NCI-H82 treated with DMSO at 0.1 percent for 48 hours (cell line): ENCODE measurements at regions not wholly inside any gene's neighbourhood (a gene's known extent, or its start where the extent isn't known, plus 50 kb on each side); places are given as distances from the start of the nearest gene placed in this dataset.

Source experiments
- DNase-seq: peaks from one replicate; lab custom pipeline; 2025; ENCODE audit not compliant: unreplicated experiment; lab: John Stamatoyannopoulos, UW

DNA sequence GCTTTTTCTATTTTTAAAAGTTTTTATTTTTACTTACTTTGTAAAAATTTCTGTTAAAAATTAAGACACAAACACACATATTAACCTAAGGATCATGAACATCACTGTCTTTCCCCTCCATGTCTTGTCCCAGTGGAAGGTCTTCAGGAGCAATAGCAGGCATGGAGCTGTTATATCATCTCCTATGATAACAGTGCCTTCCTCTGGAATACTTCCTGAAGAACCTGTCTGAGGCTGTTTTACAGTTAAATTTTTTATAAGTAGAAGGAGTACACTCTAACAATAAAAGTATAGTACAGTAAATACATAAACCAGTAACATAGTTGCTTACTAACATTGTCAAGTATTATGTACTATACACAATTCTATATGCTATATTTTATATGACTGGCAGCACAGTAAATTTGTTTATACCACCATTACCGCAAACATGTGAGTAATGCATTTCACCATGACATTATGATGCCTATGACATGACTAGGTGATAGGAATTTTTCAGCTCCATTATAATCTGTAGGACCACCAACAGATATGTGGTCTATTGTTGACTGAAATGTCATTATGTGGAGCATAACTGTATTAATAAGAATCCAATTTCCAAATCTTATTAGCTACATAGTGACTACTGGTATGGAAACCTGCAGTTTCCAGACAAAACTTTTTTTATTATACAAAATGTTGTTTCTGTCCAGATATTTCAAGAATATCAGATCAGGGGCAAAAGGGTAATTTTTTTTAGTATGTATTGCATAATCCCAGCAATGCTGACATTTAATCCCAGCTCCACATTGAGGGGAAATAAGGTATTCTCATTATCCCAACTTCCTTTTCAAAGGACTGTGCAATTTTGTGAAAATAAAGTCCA, 337.2 kb upstream of the SLC39A10 start:
- no peak for DNase-seq

DNA sequence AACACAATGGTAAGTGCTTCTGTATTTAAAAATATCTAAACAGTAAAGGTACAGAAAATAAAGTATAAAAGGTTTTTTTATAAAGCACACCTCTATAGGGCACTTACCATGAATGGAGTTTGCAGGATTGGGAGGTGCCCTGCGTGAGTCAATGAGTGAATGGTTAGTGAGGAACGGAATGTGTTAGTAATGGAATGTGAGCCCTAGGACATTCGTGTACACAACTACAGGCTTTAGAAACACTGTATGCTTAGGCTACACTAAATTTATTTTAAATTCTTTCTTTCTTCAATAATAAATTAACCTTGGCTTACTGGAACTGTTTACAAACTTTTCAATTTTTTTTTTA, 337.9 kb upstream of the SLC39A10 start:
- no peak for DNase-seq

DNA sequence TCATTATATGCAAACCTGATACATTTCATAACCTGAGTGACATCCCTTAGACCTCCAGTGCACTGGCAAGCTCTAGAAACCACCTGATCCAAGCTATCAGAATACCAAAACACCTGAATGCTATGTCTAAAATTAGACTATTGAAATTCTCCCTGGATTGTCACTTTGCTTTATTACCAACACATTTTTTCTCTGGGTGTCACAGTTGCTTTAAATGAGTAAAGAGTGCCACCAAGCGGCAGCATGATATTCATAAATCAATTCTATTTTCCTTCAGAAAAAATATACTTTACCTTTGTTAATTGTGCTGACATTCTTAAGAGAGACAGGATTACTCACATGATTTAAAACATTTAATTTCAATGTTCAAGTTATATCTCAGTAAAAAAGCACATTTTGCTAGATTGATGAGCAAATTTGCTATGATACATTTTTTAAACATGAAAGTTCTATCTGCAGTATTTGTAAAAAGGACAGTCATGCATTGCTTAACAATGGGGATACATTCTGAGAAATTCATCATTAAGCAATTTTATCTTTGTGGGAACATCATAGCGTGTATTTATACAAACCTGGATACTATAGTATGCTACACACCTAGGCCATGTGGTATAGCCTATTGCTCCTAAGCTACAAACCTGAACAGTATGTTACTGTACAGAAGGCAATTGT, 338.4 kb upstream of the SLC39A10 start:
- DNase-seq: no peak

- DNase-seq: no peak
Observed at GRCh38 chr2:195317550-195317949, 339.5 kb upstream of the SLC39A10 start.

- no peak for DNase-seq
Observed at GRCh38 chr2:195316486-195316885, 340.5 kb upstream of the SLC39A10 start.

- no peak for DNase-seq
Observed at GRCh38 chr2:195313962-195314361, 343.1 kb upstream of the SLC39A10 start.

DNA sequence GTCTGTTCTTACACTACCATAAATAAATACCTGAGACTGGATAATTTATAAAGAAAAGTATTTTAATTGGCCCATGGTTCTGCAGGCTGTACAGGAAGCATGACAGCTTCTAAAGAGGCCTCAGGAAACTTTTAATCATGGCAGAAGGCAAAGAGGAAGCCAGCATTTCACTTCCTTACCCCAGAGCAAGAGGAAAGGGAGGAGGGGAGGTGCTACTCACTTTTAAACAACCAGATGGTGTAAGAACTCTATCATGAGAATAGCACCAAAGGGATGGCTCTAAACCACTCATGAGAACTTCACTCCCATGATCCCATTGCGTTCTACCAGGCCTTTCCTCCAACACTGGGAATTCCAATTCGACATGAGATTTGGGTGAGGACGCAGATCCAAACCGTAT, 344.4 kb upstream of the SLC39A10 start:
- no peak for DNase-seq

DNA sequence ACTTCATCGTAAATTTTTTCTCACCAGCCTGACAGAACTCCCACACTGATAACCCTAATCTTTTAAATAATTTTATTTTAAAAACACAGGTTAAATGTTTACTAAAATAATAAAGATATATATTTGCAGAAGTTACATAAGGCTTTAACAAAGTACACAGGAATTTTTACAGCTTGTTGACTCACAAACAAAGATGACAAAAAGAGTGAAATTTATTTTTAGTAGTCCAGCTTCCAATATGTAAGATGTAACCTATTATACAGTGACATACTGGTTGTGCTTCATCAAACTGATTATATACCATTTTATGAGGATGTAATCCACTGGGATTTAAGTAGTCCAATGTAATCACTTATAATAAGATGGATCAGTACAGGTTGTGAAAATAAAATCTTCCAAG, 348.9 kb upstream of the SLC39A10 start:
- DNase-seq: no peak

- DNase-seq: no peak
Observed at GRCh38 chr2:195307751-195308150, 349.3 kb upstream of the SLC39A10 start.

DNA sequence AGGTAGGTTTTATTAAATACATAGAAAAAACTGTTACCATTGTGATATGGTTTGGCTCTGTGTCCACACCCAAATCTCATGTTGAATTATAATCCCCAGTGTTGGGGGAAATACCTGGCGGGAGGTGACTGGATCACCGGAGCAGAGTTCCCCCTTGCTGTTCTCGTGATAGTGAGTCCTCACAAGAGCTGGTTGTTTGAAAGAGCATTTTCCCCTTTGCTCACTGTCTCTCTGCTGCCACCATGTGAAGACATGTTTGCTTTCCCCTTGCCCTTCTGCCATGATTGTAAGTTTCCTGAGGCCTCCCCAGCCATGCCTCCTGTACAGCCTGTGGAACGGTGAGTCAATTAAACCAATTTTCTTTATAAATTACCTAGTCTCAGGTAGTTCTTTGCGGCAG, 352.7 kb upstream of the SLC39A10 start:
- no peak for DNase-seq

DNA sequence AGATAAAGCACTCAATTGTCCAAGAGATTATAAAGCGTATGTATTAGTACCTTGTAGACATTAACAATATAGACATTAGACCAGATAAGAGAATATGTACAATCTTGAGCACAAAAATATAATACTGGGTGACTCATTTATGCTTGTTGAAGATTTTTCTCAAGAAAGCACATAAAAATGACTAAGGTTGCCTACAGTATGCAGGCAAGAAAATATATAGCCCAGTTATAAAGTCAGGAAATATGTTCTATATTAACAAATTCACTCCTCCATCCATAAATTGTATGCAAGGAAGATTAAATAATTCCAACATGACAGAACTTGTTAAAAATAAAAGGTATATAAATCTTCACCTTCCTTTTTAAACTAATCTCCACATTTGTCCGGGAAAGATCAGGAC, 356.4 kb upstream of the SLC39A10 start:
- DNase-seq: no peak

DNA sequence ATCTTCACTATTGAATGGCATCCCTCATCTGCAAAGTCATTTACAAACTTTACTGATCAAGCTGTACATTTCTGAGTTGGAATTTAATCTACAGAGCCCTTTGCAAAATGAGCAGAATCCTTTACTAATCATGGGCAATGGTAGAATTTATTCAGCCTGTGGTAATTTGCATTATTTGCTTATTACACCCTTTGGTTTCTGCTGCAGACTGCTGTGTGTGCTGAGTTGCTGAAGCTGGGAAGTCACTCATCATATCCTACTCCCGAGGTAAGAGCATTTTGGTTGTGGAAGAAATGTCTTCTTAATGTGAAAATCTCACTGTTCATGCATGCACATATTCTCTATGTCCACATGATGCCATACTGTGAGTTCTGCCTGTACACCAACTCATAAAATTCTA, 357.4 kb upstream of the SLC39A10 start:
- no peak for DNase-seq

DNA sequence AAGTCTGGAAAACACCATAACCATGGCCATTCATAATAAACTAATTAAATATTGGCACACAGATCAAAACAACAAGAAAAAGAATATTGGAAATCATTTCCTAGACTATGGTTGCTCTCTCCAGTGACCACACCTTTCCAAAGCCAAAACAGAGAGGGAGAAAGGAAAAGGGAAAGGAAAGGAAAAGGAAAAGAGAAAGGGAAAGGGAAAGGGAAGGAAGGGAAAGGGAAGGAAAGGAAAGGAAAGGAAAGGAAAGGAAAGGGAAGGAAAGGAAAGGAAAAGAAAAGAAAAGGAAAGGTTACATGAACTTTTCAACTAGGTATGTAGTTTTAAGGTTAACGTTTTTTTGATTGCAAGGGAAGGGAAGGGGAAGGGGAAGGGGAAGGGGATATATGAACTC, 360.5 kb upstream of the SLC39A10 start:
- no peak for DNase-seq

DNA sequence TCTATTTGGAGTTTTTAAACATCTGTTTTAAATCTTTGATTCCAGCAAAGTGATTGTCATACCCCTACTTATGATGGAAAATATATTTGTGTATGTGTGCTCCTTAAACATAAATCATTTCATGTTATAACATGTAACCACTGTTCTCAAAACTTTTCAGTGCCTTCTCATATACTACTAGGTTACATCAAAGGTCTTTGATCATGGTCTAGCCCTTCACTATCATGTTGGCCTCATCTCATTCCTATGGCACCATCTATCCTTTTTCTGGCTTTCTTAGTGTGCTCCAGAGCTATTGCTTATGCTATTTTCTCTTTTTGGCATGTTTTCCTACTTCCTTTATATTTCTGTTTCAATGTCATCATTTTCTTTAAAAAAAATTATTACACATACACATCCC, 367.9 kb upstream of the SLC39A10 start:
- DNase-seq: no peak

- DNase-seq: no peak
Observed at GRCh38 chr2:195279840-195280427, 377.1 kb upstream of the SLC39A10 start.

- no peak for DNase-seq
Observed at GRCh38 chr2:195270466-195271039, 386.5 kb upstream of the SLC39A10 start.

DNA sequence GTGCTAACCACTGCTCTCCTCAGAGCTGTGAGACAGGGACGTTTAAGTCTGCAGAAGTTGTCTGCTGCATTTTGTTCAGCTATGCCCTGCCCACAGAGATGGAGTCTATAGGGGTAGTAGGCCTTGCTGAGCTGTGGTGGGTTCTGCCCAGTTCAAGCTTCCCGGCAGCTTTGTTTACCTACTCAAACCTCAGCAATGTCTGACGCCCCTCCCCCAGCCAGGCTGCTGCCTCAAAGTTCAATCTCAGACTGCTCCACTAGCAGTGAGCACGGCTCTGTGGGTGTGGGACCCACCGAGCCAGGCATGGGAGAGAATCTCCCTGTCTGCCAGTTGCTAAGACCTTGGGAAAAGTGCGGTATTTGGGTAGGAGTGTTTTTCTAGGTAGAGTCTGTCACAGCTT, 387.8 kb upstream of the SLC39A10 start:
- no peak for DNase-seq

DNA sequence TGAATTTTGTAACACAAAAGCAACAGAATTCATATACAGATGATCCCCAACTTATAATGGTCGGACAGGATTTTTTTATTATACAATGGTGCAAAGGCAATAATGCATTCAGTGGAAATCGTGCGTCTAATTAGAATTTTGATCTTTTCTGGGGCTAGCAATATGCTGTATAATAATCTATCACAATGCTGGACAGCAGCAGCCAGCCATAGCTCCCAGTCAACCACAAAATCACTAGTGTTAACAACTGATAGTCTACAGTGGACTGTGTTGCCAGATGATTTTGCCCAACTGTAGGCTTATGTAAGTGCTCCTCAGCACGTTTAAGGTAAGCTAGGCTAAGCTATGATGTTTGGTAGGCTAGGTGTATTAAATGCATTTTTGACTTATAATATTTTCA, 399.0 kb upstream of the SLC39A10 start:
- DNase-seq: no peak

DNA sequence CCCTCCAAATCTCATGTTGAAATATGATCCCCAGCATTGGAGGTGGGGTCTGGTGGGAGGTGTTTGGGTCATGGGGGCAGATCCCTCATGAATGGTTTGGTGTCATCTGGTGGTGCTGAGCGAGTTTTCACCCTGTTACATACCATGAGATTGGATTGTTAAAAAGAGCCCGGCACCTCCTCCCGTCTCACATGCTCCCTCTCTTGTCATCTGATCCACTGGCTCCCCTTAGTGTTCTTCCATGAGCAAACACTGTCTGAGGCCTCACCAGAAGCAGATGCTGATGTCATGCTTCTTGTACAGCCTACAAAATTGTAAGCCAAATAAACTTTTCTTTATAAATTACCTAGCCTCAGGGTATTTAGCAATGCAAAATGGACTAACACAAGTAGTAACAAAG, 405.0 kb upstream of the SLC39A10 start:
- no peak for DNase-seq

DNA sequence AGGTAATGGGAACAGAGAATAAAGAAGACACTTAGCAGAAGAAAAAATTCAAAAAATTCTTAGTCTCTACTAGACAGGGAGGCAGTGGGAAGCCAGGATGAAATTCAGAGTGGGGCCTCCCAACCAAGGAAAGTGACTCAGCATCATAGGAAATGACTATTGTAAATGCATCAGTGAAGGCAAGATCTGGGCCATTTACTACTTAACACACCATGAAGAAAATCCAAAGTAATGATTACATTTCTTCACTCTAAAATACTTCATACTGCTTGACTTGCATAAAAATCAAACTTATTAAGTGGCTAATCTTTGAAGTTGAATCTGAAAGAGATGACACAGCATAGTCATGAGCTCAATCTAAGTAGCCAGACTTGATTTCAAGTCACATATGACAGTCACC, 405.8 kb upstream of the SLC39A10 start:
- DNase-seq: no peak

DNA sequence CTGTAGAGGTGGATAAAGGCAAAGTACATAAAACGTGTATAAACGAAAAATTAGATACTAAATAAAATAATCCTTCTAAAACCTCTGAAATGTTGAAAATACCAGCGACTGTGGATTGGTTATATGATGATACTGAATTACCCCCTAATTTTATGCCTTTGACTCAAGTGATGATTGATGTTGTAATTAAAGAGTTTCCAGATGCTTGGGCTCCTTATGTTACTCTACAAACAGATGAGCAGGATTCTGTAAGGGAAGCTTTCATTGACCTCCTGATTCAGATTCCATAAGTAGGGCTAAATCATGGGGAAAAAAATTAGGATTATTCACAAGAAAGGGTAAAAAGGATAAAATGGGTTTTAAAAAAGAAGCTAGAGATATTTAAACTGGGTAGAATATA, 418.2 kb upstream of the SLC39A10 start:
- no peak for DNase-seq

DNA sequence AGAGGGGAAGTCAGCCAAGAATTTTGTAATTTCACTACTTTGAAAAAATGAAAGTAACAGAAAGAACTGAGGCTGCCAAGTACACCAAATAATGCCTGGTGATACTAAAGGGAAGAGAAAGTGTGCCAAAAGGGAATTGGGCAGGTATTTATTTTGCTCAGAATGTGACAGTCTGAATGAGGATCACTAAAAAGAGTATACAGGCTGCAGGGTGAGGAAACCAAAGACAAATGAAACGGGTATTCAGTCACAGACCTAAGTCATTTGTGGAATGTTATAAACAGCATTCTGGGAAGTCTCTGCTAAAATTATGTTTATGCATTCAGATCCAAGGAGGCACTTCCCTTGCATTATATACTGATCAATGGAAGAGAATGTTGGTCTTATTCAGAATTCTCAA, 418.6 kb upstream of the SLC39A10 start:
- no peak for DNase-seq
